Suprapubic skin (tissue), 4 donors: ENCODE measurements at regions not wholly inside any gene's neighbourhood (a gene's known extent, or its start where the extent isn't known, plus 50 kb on each side); places are given as distances from the start of the nearest gene placed in this dataset.
"Not testable (repeated sequence)": the region's sequence is repeated elsewhere in the genome, so short reads cannot be mapped to it uniquely, and the experiment has no call there.

Source experiments
- DNase-seq, 2 donors: peaks; one replicate each; pipeline ENCODE4 v3.0.0-alpha.2; 2019; ENCODE audit warnings: low spot score in 2 of 2
- H3K27ac ChIP-seq: fragments of 200-600 bp; sonication (generic); one replicate; pipeline ENCODE4 v1.5.1; 2019
- H3K27me3 ChIP-seq: fragments of 200-600 bp; sonication (generic); one replicate; pipeline ENCODE4 v1.5.1; 2019
- H3K36me3 ChIP-seq: fragments of 200-600 bp; sonication (generic); one replicate; pipeline ENCODE4 v1.5.1; 2019
- H3K4me1 ChIP-seq: fragments of 200-600 bp; sonication (generic); one replicate; pipeline ENCODE4 v1.5.1; 2019
- H3K4me3 ChIP-seq: fragments of 200-600 bp; sonication (generic); one replicate; pipeline ENCODE4 v1.5.1; 2019; ENCODE audit warnings: mild to moderate bottlenecking
- H3K9me3 ChIP-seq: fragments of 200-600 bp; sonication (generic); one replicate; pipeline ENCODE4 v1.5.1; 2019
- EP300 ChIP-seq: sonication (generic); formaldehyde crosslinking; IDR thresholded peaks from one replicate; pipeline ENCODE4 v1.6.1; 2017; ENCODE audit warnings: antibody characterized with exemption
- POLR2A ChIP-seq, 2 donors: fragments of 450-650 bp; IDR thresholded peaks; one replicate each; pipeline ENCODE4 v1.6.1; 2017; ENCODE audit warnings: antibody characterized with exemption in 2 of 2, mild to moderate bottlenecking in 2 of 2, moderate library complexity in 2 of 2
- POLR2AphosphoS5 ChIP-seq, 3 donors: sonication (generic); formaldehyde crosslinking; IDR thresholded peaks; one replicate each; pipeline ENCODE4 v1.6.1; 2017; ENCODE audit warnings: antibody characterized with exemption in 3 of 3
- WGBS: methylation state at CpG from one replicate; pipeline ENCODE4 v1.1.5; 2018; 5-methylcytosine and 5-hydroxymethylcytosine counted together
- TF ChIP-seq, protein P1 (sequence below), 2 donors: fragments of 200-600 bp in 1 of 2; fragments of 450-650 bp in 1 of 2; sonication (generic) in 1 of 2; IDR thresholded peaks; one replicate each; pipeline ENCODE4 v1.5.1; 2016 to 2019; ENCODE audit warnings: antibody characterized with exemption in 2 of 2, mild to moderate bottlenecking in 1 of 2, moderate library complexity in 1 of 2

DNA sequence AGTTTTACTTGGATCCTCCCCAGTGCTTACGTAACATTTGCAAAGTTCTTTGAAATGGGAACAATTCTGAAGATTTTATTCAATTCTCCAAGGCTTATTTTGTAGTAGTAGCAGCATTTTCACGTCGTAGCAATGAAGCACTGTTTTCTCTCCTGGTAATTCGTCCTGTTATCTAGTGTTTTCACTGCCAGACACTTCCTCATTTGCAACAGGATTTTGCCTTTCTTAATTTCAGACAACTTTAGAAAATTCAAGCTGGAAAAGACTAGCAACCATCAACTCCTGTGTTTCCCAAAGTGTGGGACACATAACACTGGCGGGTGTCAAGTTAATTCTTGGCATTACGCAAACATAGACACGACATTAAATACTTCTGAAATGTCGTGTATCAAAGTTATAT lies 131.6 kb downstream of the CHD9NB start:
- TF ChIP-seq POLR2A (IDR thresholded peaks at IDR 0.05) (no peak), EP300 (no peak), POLR2AphosphoS5 (IDR thresholded peaks at IDR 0.05) (no peak)
- TF ChIP-seq, protein P1, sequence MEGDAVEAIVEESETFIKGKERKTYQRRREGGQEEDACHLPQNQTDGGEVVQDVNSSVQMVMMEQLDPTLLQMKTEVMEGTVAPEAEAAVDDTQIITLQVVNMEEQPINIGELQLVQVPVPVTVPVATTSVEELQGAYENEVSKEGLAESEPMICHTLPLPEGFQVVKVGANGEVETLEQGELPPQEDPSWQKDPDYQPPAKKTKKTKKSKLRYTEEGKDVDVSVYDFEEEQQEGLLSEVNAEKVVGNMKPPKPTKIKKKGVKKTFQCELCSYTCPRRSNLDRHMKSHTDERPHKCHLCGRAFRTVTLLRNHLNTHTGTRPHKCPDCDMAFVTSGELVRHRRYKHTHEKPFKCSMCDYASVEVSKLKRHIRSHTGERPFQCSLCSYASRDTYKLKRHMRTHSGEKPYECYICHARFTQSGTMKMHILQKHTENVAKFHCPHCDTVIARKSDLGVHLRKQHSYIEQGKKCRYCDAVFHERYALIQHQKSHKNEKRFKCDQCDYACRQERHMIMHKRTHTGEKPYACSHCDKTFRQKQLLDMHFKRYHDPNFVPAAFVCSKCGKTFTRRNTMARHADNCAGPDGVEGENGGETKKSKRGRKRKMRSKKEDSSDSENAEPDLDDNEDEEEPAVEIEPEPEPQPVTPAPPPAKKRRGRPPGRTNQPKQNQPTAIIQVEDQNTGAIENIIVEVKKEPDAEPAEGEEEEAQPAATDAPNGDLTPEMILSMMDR (IDR thresholded peaks at IDR 0.05): no peak
- no peak for DNase-seq
- Histone ChIP-seq H3K4me1 (no peaks in the 10 kb centered on the region), H3K27ac (no peak overlapping the region), H3K27me3 (no peaks in the 10 kb centered on the region), H3K4me3 (no peak overlapping the region), H3K9me3 (no peaks in the 10 kb centered on the region), H3K36me3 (no peaks in the 10 kb centered on the region)
- 70% methylated on average over 8 of the region's 8 CpGs for WGBS

DNA sequence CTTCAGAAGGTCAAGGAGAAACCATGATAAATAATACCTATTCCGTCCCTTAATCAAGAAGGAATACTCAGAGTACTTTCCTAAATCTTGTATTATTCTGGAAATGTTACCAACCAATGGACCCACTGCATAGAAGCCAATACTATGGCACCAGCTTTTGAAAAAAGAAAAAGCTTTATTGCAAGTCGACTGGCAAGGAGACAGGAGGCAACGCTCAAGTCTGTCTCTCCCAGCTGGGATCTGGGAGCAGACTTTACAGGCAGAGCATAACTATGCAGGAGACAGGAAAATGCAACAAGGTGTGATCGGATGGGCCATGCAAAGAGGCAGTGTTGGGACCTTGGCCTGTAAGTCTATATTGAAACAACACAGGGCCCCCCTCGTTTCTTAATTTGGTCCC lies 132.4 kb downstream of the CHD9NB start:
- H3K27ac ChIP-seq: no peak overlapping the region
- no peaks in the 10 kb centered on the region for H3K27me3 ChIP-seq
- WGBS: 64% methylated on average over 5 of the region's 5 CpGs
- DNase-seq: no peak
- TF ChIP-seq, protein P1 (IDR thresholded peaks at IDR 0.05): no peak
- TF ChIP-seq POLR2A (IDR thresholded peaks at IDR 0.05) (no peak), EP300 (no peak), POLR2AphosphoS5 (IDR thresholded peaks at IDR 0.05) (no peak)
- no peak overlapping the region for H3K4me3 ChIP-seq
- no peaks in the 10 kb centered on the region for H3K36me3 ChIP-seq
- no peaks in the 10 kb centered on the region for H3K9me3 ChIP-seq
- H3K4me1 ChIP-seq: no peaks in the 10 kb centered on the region

DNA sequence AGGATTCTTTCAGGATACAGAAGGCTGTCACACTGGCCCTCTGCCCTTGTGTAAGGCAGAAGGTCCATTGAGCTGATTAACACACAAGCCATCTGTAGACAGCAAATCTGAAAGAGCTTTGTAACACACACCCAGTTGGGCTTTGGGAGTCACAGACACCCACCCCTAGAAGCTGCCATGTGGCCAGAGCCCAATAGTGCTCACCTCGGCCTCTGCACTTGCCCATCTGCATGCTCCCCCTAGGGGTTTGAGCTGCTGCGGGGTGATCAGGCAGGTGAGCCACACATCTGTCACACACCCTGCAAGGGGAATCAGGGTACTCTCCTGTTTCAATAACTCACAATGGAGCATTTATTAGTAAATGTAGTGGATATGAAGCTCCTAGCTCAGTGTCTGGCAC lies 138.3 kb downstream of the CHD9NB start:
- no peaks in the 10 kb centered on the region for H3K27me3 ChIP-seq
- H3K27ac ChIP-seq: no peak overlapping the region
- no peaks in the 10 kb centered on the region for H3K9me3 ChIP-seq
- TF ChIP-seq, protein P1 (IDR thresholded peaks at IDR 0.05): no peak
- TF ChIP-seq EP300 (no peak), POLR2AphosphoS5 (IDR thresholded peaks at IDR 0.05) (no peak), POLR2A (IDR thresholded peaks at IDR 0.05) (no peak)
- no peak overlapping the region for H3K4me3 ChIP-seq
- WGBS: 68% methylated on average over 2 of the region's 2 CpGs
- H3K4me1 ChIP-seq: no peaks in the 10 kb centered on the region
- H3K36me3 ChIP-seq: no peaks in the 10 kb centered on the region
- DNase-seq: no peak

DNA sequence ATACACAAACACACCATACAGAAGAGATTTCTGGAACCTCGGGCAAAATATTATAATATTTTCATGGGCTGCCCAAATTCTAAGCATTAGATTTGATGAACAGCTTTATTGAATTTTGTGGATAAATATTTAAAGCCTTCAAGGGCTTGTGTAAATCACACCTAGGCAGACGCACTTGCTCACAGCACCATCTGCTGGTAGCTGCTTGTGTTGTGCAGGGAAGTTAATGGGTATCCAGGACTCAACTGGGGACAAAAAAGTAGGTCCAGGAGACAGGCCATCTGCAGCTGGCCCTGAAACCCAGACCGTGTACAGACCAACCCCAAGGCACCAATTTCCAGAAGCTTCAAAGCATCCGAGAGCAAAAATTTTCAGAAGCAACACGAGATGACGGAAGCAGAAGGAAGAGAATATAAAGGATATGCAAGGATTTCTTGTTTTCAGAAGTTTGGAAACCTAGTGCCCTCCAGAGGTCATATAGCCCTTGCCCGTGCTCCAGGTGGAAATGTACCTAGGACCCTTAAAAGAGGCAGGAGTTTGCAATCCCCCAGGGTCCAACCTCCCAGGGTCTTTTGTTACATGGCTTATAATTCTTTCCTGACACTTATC lies 140.0 kb downstream of the CHD9NB start:
- 11% methylated on average over 7 of the region's 7 CpGs for WGBS
- Histone ChIP-seq H3K27me3 (no peaks in the 10 kb centered on the region), H3K27ac (no peak overlapping the region), H3K36me3 (no peaks in the 10 kb centered on the region), H3K4me1 (no peaks in the 10 kb centered on the region), H3K4me3 (no peak overlapping the region), H3K9me3 (no peaks in the 10 kb centered on the region)
- TF ChIP-seq POLR2AphosphoS5 (IDR thresholded peaks at IDR 0.05): no peak
- TF ChIP-seq, protein P1 (IDR thresholded peaks at IDR 0.05): peak; percentile 18 to 55
- TF ChIP-seq POLR2A (IDR thresholded peaks at IDR 0.05): no peak
- no peak for TF ChIP-seq EP300
- DNase-seq: peak in 1 of 2 donors; percentile 65

DNA sequence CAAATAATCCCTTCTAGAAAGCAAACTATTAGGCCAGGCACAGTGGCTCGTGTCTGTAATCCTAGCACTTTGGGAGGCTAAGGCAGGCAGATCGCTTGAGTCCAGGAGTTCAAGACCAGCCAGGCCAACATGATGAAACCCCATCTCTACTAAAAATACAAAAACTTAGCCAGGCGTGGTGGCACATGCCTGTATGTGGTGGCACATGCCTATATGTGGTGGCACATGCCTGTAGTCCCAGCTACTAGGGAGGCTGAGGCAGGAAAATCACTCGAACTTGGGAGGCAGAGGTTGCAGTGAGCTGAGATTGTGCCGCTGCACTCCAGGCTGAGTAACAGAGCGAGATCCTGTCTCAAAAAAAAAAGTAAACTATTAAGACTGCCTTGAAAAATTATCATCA lies 144.6 kb downstream of the CHD9NB start:
- not testable (repeated sequence) for H3K4me1 ChIP-seq, DNase-seq, H3K27ac ChIP-seq, H3K9me3 ChIP-seq, H3K27me3 ChIP-seq, H3K4me3 ChIP-seq, H3K36me3 ChIP-seq
- 79% methylated on average over 6 of the region's 6 CpGs for WGBS

DNA sequence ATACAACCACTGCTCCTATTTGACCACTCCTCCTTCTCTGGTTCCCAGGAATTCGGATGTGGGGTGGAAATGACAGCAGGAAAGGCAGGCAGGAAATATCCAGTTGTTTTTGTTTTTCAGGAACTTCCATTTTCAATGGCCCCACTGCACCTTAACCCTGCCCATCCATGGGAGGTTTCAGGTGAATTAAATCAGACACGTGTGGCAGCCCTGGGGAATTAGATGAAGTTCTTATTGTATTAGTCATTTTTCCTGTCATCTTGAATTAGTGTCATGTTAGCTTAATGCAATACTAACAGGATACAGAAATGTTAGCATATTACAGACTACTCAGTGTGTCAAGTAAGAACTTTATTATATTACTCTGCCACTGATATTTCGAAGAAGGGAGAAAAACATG lies 146.4 kb downstream of the CHD9NB start:
- Histone ChIP-seq H3K4me3 (no peak overlapping the region), H3K9me3 (no peaks in the 10 kb centered on the region), H3K27ac (no peak overlapping the region), H3K27me3 (no peaks in the 10 kb centered on the region), H3K4me1 (no peaks in the 10 kb centered on the region), H3K36me3 (no peaks in the 10 kb centered on the region)
- 46% methylated on average over 3 of the region's 3 CpGs for WGBS
- TF ChIP-seq, protein P1 (IDR thresholded peaks at IDR 0.05): no peak
- TF ChIP-seq EP300 (no peak), POLR2A (IDR thresholded peaks at IDR 0.05) (no peak), POLR2AphosphoS5 (IDR thresholded peaks at IDR 0.05) (no peak)
- no peak for DNase-seq
